K562 (cell line): ENCODE measurements at regions not wholly inside any gene's neighbourhood (a gene's known extent, or its start where the extent isn't known, plus 50 kb on each side); places are given as distances from the start of the nearest gene placed in this dataset.

Source experiments
- ATAC-seq: fragments of 200-7000 bp; cut with Tn5 transposase; 3 replicates; pipeline ENCODE4 v1.9.1; 2020; ENCODE audit warnings: moderate library complexity
- BruUV-seq: library from RNA; stranded (reverse); fragments of 400-500 nt; replicated peaks from 2 replicates; lab custom pipeline; 2021; lab: Mats Ljungman, UMichigan
- CTCF ChIA-PET: fragments of 300-600 bp; formaldehyde crosslinking; extraction: SDS; loops from one replicate; lab custom pipeline; 2021; ENCODE audit warnings: low intra/inter-chr PET ratio; lab: Yijun Ruan, JAX
- POLR2A ChIA-PET: fragments of 300-600, 350-650 bp; sonication (Branson Sonifier 250); formaldehyde crosslinking; extraction: SDS; loops from one replicate; lab custom pipeline; 2021; ENCODE audit warnings: antibody characterized with exemption, inconsistent platforms; lab: Yijun Ruan, JAX
- DNase-seq, 4 experiments: peaks; one replicate each; pipeline versions ENCODE4 v3.0.0 to v3.0.0-alpha.2; 2011 to 2018; ENCODE audit warnings: low spot score in 3 of 4, mixed read lengths in 3 of 4; ENCODE audit errors: extremely low read depth in 1 of 4
- FAIRE-seq: peaks from 2 replicates; lab custom pipeline; 2011; peaks lifted over from hg19 to GRCh38; lab: Jason Lieb, UNC
- H2AFZ ChIP-seq: 2 replicates; pipeline ENCODE4 v1.6.0; 2011; ENCODE audit warnings: low read depth, low read length, control low read depth, inconsistent platforms
- H3K27ac ChIP-seq: fragments of 200-600 bp; 3 replicates; pipeline ENCODE4 v1.8.0; 2011; ENCODE audit warnings: low read depth, mild to moderate bottlenecking, control low read depth, inconsistent platforms, low read length, moderate library complexity, mixed read lengths; ENCODE audit errors: extremely low read depth
- H3K27me3 ChIP-seq, 2 experiments: fragments of 300-600 bp in 1 of 2; 2 replicates in 1 of 2; 3 replicates in 1 of 2; pipeline versions ENCODE4 v1.6.0 to v1.8.0; 2011; ENCODE audit warnings: inconsistent platforms in 2 of 2, low read length in 2 of 2, mild to moderate bottlenecking in 1 of 2, mixed read lengths in 1 of 2, moderate library complexity in 1 of 2; ENCODE audit not compliant: control insufficient read depth in 2 of 2, insufficient read depth in 2 of 2
- H3K36me3 ChIP-seq: fragments of 300-600 bp; 3 replicates; pipeline ENCODE4 v1.8.0; 2011; ENCODE audit warnings: mild to moderate bottlenecking, low read length, inconsistent platforms; ENCODE audit not compliant: control insufficient read depth, insufficient read depth
- H3K4me1 ChIP-seq, 2 experiments: fragments of 200-600 bp in 1 of 2; replicated peaks in 1 of 2; 2 replicates in 1 of 2; 3 replicates in 1 of 2; pipeline versions ENCODE4 v1.5.1 to v1.8.0; 2011; ENCODE audit warnings: inconsistent platforms in 2 of 2, low read length in 2 of 2, mild to moderate bottlenecking in 1 of 2, mixed read lengths in 1 of 2, moderate library complexity in 1 of 2; ENCODE audit not compliant: control insufficient read depth in 2 of 2, insufficient read depth in 2 of 2
- H3K4me2 ChIP-seq: 2 replicates; pipeline ENCODE4 v1.6.1; 2011; ENCODE audit warnings: low read length, control low read depth, inconsistent platforms, mixed read lengths; ENCODE audit not compliant: insufficient read depth
- H3K4me3 ChIP-seq: fragments of 200-600 bp; sonication (generic), shearing (Covaris generic); 2 replicates; pipeline ENCODE4 v1.5.1; 2016; ENCODE audit warnings: control low read depth, inconsistent platforms
- H3K79me2 ChIP-seq: fragments of 200-600 bp; 3 replicates; pipeline ENCODE4 v1.8.0; 2011; ENCODE audit warnings: low read length, inconsistent platforms; ENCODE audit not compliant: control insufficient read depth, insufficient read depth
- H3K9ac ChIP-seq, 2 experiments: 2 replicates each; pipeline versions ENCODE4 v1.6.0 to v1.6.1; 2011; ENCODE audit warnings: low read depth in 2 of 2, low read length in 2 of 2, control low read depth in 1 of 2, inconsistent platforms in 1 of 2, mild to moderate bottlenecking in 1 of 2, mixed read lengths in 1 of 2; ENCODE audit not compliant: insufficient read depth in 1 of 2
- H3K9me1 ChIP-seq: one replicate; pipeline ENCODE4 v1.6.0; 2011; ENCODE audit warnings: inconsistent platforms, mild to moderate bottlenecking, low read length, moderate library complexity; ENCODE audit not compliant: control insufficient read depth, insufficient read depth
- H3K9me3 ChIP-seq: replicated peaks from 2 replicates; pipeline ENCODE4 v1.5.1; 2011; ENCODE audit warnings: low read depth, low read length, inconsistent platforms; ENCODE audit not compliant: control insufficient read depth, insufficient read depth
- H4K20me1 ChIP-seq: replicated peaks from 2 replicates; pipeline ENCODE4 v1.6.1; 2011; ENCODE audit warnings: low read length, inconsistent platforms, mixed read lengths; ENCODE audit not compliant: control insufficient read depth, insufficient read depth
- FOXM1 ChIP-seq, 2 experiments: fragments of 450-650 bp in 1 of 2; sonication (generic) in 1 of 2; formaldehyde crosslinking in 1 of 2; IDR thresholded peaks; 2 replicates each; pipeline versions ENCODE4 v1.6.1 to v1.9.0; 2017 to 2022; ENCODE audit warnings: low read depth in 2 of 2, mild to moderate bottlenecking in 2 of 2, missing genetic modification reagents in 1 of 2, moderate library complexity in 1 of 2
- MAZ ChIP-seq, 2 experiments: fragments of 450-650 bp in 1 of 2; sonication (generic) in 1 of 2; formaldehyde crosslinking; IDR thresholded peaks in 1 of 2; conservative IDR thresholded peaks in 1 of 2; 2 replicates each; pipeline versions ENCODE4 v1.4.0 to v1.5.0; 2020; ENCODE audit warnings: mild to moderate bottlenecking in 1 of 2, missing genetic modification reagents in 1 of 2
- MEF2D ChIP-seq: conservative IDR thresholded peaks from 2 replicates; pipeline ENCODE4 v1.6.1; 2016; ENCODE audit warnings: low read depth, missing genetic modification characterization, missing compliant biosample characterization
- ZNF311 ChIP-seq: fragments of 250-450 bp; sonication (Bioruptor Pico); IDR thresholded peaks from 2 replicates; pipeline ENCODE4 v1.4.0; 2020; ENCODE audit warnings: mild to moderate bottlenecking, moderate library complexity
- WGBS: fragments of 100-300 bp; shearing (Covaris generic); methylation state at CpG from one replicate; pipeline ENCODE4 v1.1.6; 2016; ENCODE audit warnings: low coverage, mixed read lengths; ENCODE audit not compliant: insufficient coverage; ENCODE audit errors: missing lambda C conversion rate; 5-methylcytosine and 5-hydroxymethylcytosine counted together
- in situ Hi-C: fragments of 300-500 bp; cut with MboI; formaldehyde crosslinking; loops from 4 replicates; pipeline ENCODE4 v1.15.0; 2018; ENCODE audit warnings: inconsistent platforms, mixed read lengths
- intact Hi-C: fragments of 100-400 bp; cut with micrococcal nuclease; formaldehyde crosslinking; loops from 2 replicates; pipeline ENCODE4 v1.14.2; 2022
- TF ChIP-seq, protein P1 (sequence below): fragments of 250-450 bp; sonication (Bioruptor Pico); IDR thresholded peaks from 2 replicates; pipeline ENCODE4 v1.4.0; 2020
- TF ChIP-seq, protein P2 (sequence below): fragments of 450-650 bp; formaldehyde crosslinking; IDR thresholded peaks from 2 replicates; pipeline ENCODE4 v1.4.0; 2022; ENCODE audit warnings: mild to moderate bottlenecking, moderate library complexity
- TF ChIP-seq, protein P3 (sequence below): sonication (generic); formaldehyde crosslinking; IDR thresholded peaks from 2 replicates; pipeline ENCODE4 v1.8.0; 2023; ENCODE audit warnings: mild to moderate bottlenecking, missing genetic modification reagents
- TF ChIP-seq, protein P4 (sequence below): sonication (generic); formaldehyde crosslinking; IDR thresholded peaks from 2 replicates; pipeline ENCODE4 v1.9.0; 2022; ENCODE audit warnings: mild to moderate bottlenecking, missing genetic modification reagents

DNA sequence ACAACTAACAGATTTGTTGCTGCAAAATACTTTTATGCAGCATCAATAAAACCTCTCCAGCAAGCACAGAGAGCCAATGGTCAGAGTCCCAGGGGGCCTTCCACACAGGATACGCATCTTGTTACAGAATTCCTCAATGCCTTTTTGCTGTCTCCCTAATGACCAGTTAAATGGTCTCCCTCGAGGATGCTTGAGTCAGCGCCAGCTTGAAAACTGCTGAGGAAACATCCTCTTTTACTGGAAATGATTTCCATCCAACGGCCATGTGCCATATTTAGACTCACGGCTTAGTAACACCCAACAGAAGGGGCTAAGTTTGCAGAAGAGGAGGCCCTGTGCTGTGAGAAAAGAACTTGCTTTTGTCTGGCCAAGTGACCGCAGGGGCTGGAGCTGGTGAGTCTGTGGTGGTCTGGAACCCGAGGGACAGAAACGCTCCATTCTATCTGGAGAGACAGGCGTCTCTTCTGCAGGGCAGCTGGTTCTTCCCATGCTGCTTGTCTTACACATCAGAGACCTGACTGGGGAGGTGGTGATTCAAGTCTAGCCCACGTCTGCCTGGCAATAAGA, 496.4 kb downstream of the SETD4 start:
- WGBS = 14% methylated on average over 10 of the region's 10 CpGs
- DNase-seq (no peak), FAIRE-seq (no peak), ATAC-seq (no peak)
- ChIA-PET POLR2A (interaction anchor here (0.6 to 1.1 kb wide), 3 partner anchors 13 to 168 kb away, joined by 3 read pairs; no protein-coding TSS in a partner anchor), CTCF (no interaction called here)
- Histone ChIP-seq H3K9ac (no peak overlapping the region), H3K27me3 (no peaks in the 10 kb centered on the region; a peak in 1 of 5 replicates), H4K20me1 (no peaks in the 10 kb centered on the region), H2AFZ (peak overlapping the region; percentile 30; the same call in 1 of the 2 replicates), H3K4me1 (peaks cover 4 to 19% of the 10 kb centered on the region in 2 experiments; a peak in 4 of 5 replicates), H3K9me1 (no peaks in the 10 kb centered on the region), H3K36me3 (no peaks in the 10 kb centered on the region), H3K4me3 (no peak overlapping the region), H3K27ac (no peak overlapping the region), H3K9me3 (no peaks in the 10 kb centered on the region), H3K4me2 (no peak overlapping the region), H3K79me2 (no peaks in the 10 kb centered on the region)
- in situ Hi-C loops = no loop called here
- intact Hi-C loops = no loop called here
- BruUV-seq = no TSS peak
- TF ChIP-seq, protein P1, sequence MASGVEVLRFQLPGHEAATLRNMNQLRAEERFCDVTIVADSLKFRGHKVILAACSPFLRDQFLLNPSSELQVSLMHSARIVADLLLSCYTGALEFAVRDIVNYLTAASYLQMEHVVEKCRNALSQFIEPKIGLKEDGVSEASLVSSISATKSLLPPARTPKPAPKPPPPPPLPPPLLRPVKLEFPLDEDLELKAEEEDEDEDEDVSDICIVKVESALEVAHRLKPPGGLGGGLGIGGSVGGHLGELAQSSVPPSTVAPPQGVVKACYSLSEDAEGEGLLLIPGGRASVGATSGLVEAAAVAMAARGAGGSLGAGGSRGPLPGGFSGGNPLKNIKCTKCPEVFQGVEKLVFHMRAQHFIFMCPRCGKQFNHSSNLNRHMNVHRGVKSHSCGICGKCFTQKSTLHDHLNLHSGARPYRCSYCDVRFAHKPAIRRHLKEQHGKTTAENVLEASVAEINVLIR (CRISPR knock-in tag) = no peak
- TF ChIP-seq FOXM1 (IDR thresholded peaks at IDR 0.05; ENCODE audit: low read depth) = no peak
- TF ChIP-seq FOXM1 (CRISPR knock-in tag; IDR thresholded peaks at IDR 0.05; ENCODE audit: low read depth) = no peak
- TF ChIP-seq, protein P2, sequence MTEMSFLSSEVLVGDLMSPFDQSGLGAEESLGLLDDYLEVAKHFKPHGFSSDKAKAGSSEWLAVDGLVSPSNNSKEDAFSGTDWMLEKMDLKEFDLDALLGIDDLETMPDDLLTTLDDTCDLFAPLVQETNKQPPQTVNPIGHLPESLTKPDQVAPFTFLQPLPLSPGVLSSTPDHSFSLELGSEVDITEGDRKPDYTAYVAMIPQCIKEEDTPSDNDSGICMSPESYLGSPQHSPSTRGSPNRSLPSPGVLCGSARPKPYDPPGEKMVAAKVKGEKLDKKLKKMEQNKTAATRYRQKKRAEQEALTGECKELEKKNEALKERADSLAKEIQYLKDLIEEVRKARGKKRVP = peak; percentile 25; the same call in 1 of the 2 replicates
- TF ChIP-seq MEF2D (tag) = peak; percentile 67
- peak; percentile 45; the same call in 1 of the 2 replicates for TF ChIP-seq ZNF311
- TF ChIP-seq MAZ (CRISPR knock-in tag; conservative IDR thresholded peaks at IDR 0.05 in 1 of 2, IDR thresholded peaks at IDR 0.05 in 1 of 2) = 0 out of 4 replicates have a peak, but pooled peaks of 1 of the 2 experiments have one; percentile 43
- TF ChIP-seq, protein P3, sequence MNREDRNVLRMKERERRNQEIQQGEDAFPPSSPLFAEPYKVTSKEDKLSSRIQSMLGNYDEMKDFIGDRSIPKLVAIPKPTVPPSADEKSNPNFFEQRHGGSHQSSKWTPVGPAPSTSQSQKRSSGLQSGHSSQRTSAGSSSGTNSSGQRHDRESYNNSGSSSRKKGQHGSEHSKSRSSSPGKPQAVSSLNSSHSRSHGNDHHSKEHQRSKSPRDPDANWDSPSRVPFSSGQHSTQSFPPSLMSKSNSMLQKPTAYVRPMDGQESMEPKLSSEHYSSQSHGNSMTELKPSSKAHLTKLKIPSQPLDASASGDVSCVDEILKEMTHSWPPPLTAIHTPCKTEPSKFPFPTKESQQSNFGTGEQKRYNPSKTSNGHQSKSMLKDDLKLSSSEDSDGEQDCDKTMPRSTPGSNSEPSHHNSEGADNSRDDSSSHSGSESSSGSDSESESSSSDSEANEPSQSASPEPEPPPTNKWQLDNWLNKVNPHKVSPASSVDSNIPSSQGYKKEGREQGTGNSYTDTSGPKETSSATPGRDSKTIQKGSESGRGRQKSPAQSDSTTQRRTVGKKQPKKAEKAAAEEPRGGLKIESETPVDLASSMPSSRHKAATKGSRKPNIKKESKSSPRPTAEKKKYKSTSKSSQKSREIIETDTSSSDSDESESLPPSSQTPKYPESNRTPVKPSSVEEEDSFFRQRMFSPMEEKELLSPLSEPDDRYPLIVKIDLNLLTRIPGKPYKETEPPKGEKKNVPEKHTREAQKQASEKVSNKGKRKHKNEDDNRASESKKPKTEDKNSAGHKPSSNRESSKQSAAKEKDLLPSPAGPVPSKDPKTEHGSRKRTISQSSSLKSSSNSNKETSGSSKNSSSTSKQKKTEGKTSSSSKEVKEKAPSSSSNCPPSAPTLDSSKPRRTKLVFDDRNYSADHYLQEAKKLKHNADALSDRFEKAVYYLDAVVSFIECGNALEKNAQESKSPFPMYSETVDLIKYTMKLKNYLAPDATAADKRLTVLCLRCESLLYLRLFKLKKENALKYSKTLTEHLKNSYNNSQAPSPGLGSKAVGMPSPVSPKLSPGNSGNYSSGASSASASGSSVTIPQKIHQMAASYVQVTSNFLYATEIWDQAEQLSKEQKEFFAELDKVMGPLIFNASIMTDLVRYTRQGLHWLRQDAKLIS (CRISPR knock-in tag) = no peak
- TF ChIP-seq, protein P4, sequence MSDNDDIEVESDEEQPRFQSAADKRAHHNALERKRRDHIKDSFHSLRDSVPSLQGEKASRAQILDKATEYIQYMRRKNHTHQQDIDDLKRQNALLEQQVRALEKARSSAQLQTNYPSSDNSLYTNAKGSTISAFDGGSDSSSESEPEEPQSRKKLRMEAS (CRISPR knock-in tag) = peak; percentile 20; the same call in 1 of the 2 replicates
